HG03103 (cell line): ENCODE measurements at regions not wholly inside any gene's neighbourhood (a gene's known extent, or its start where the extent isn't known, plus 50 kb on each side); places are given as distances from the start of the nearest gene placed in this dataset.
A peak's percentile ranks its signal among the peaks of the same experiment; 100 is the strongest.

Experiments
- ATAC-seq: cut with Tn5 transposase; IDR thresholded peaks from one replicate; pipeline ENCODE4 v1.9.1; 2021; ENCODE audit warnings: low read depth; ENCODE audit not compliant: unreplicated experiment

DNA sequence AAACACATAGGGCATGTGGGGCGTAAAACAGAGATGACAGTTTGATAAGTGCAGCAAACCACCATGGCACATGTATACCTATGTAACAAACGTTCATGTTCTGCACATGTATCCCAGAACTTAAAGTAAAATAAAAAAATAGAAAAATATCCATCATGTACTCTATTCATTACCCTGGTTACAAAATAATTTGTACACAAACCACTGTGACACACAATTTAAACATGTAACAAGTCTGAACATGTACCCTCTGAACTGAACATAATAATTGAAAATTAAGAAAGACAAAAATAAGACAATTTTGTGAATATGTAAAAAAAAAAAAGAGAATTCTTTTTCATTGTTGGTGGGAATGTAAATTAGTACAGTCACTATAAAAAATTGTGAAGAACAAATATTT lies 379.2 kb downstream of the KDM5D start:
- no peak for ATAC-seq

DNA sequence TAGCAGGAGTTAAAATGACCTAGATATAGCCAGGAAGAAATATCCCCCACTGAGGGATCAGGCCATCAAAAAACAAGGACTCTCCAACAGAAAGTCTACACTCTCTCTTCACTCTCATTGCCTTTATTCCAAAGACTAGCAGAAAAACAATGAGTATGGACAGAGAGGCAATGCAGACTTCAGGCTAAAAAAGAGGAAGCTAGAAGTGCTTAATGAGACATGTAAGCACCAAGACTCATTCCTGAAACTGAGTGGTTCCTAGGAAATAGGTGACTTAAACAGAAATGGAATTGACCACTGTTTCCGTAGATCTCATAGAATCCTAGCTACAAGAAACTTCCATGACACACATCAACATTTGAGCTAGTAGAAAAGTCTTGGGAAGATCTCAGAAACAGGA lies 387.3 kb downstream of the KDM5D start:
- peak; percentile 57 for ATAC-seq

DNA sequence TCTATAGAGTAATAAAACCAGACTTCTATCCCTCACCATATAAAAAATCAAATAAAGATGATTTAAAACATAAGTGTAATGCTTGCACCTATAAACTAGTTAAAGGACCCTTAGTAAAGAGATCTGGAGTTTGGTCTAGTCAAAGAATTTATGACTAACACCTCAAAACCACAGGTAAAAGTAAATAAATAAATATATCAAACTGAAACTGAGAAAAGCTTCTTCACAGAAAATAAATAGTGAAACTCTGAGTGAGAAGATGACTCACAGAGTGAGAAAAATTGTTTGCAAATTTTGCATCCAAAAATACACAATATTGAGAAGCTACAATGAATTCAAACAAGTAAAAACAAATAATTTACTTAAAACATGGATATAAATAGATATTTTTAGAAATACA lies 387.8 kb downstream of the KDM5D start:
- peak; percentile 62 for ATAC-seq

DNA sequence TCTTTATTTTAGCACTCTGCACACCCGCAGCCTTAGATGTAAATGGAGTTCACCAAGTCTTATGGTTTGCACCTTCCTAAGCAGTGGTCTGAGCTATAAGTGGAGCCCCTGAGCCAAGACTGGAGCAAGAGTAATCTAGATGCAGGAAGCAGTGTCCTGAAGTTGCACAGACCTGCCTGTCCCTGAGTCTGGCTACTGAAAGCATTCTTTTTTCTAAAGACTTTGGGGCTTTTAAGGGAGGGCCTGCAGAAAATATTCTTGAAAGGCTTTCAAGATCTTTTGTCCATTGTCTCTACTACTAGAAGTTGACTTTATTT lies 389.7 kb downstream of the KDM5D start:
- ATAC-seq: no peak

- no peak for ATAC-seq
These were observed 390.3 kb downstream of the KDM5D start for GRCh38 chrY:19354061-19354856.

- ATAC-seq: no peak
These were observed 392.9 kb downstream of the KDM5D start for GRCh38 chrY:19351616-19352015.

DNA sequence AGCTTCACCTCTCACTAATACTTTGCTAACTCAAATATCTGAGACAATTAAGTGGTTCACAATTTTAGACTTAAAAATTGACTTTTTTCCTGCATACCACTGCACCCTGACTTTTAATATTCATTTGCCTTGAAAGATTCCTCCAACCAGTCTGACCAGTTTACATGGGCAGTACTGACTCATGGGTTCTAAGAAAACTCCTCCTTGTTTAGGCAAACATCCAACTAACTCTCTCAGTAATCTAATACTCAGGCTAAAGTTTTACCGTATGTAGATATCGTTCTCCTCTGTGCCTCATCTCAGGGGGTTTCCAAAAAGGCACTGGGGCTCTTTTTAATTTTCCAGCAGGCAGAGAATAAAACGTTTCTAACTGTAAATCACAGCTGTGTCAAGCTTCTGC lies 422.8 kb downstream of the KDM5D start:
- no peak for ATAC-seq

GRCh38 chrY:19319135-19319534 lies 425.4 kb downstream of the KDM5D start:
- ATAC-seq: no peak

GRCh38 chrY:19317271-19317987 lies 427.1 kb downstream of the KDM5D start:
- ATAC-seq: no peak

DNA sequence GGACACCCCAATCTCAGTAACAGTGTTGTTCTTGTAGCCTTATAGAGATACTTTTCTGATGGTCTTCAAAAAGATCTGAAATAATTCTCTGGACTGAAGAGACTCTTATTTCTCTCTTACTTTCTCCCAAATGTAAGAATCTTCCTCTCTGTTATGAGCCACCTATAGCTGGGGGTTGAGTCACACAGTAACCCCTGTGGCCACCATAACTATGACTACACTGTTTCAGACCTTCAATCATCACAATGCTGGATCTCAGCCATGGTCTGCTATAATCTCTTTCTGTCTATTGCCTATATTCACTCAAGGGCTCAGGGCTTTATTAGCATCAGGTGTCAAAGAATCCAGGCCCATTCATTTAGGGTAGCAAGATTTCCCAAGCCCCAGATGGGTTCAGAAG lies 436.9 kb downstream of the KDM5D start:
- ATAC-seq: no peak

DNA sequence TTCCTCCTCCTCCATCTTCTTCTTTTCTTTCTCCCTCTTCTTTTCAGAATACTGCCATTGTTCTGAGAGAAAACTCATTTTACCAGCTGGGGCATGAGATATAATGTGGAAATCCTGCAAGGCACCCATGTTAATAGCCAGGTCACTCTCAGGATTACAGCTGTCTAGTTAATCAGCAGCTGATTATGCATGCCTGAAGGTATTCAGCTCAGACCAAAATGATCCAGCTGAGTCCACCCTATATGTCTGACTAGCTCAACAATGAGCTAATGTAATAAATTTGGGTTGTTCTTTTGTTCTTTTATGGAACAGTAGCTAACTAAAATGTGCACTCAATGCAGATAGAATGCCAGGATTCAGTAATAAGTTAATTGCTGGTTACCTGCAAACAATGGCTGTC lies 441.4 kb downstream of the KDM5D start:
- no peak for ATAC-seq

GRCh38 chrY:19290925-19291324 lies 453.6 kb downstream of the KDM5D start:
- no peak for ATAC-seq

- ATAC-seq: no peak
These were observed 470.4 kb downstream of the KDM5D start for GRCh38 chrY:19274076-19274475.

DNA sequence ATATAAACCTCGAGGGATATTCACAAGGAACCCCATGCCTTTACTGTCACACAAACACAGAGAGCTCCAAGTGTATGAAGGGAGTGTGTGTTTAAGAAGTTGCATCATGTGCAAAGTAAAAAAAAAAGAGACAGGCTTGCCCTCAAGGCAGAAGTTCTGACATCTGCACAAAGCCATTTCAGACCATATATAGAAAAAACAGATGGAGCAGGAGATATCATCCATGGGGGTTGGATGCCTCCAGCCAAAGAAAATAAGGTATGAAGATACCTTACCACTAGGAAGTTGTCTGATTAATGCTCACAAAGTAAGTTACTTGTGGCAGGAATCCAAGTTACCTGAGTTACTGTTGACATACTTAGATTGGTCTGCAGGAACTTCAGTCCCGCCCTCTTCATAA lies 476.2 kb downstream of the KDM5D start:
- no peak for ATAC-seq

DNA sequence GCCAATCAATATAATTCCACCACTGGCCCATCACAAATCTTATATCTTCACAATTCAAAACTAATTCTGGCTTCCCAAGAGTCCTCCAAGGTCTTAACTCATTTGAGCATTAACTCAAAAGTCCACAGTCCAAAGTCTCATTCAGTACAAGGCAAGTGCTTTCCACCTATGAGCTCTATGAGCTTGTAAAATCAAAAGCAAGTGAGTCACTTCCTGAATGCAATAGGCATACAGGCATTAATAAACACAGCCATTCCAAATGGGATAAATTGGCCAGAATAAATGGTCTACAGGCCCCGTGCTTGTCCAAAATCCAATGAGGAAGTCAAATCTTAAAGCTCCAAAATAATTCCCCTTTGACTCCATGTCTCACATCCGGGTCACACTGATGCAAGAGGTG lies 479.1 kb downstream of the KDM5D start:
- ATAC-seq: no peak

- ATAC-seq: no peak
These were observed 482.2 kb downstream of the KDM5D start for GRCh38 chrY:19262310-19262709.

DNA sequence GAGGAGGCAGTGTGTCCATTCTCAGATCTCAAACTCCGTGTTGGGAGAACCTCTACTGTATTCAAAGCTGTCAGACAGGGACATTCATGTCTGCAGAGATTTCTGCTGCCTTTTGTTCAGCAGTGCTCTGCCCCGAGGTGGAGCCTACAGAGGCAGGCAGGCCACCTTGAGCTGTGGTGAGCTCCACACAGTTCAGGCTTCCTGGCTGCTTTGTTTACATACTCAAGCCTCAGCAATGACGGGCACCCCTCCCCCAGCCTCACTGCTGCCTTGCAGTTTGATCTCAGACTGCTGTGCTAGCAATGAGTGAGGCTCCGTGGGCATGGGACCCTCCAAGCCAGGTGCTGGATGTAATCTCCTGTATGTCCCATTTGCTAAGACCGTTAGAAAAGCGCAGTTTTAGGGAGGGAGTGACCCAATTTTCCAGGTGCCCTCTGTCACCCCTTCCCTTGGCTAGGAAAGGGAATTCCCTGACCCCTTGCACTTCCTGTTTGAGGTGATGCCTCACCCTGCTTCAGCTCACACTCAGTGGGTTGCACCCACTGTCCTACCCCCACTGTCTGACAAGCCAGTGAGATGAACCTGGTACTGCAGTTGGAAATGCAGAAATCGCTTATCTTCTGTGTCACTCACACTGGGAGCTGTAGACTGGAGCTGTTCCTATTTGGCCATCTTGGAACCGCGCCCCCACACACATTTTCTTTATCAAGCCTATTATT lies 458.9 kb upstream of the HSFY2 start:
- ATAC-seq: no peak

DNA sequence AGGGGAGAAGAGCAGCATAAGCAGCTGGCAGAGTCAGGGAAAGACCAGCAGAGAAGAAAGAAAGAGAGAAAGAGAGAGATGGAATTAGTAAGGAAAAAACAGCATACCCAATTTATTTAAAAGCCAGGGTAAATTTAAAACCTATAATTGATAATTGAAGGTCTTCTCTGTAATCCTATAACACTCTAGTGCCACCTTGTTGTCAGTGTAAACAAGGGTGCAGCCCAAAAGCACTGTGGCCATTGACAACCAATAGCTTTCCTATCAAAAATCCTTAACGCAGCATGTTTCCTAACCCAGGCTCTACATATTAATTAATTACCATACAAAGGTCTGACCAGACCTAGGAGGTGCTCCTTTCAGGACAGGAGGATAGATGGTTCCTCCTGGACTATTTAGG lies 447.2 kb upstream of the HSFY2 start:
- no peak for ATAC-seq

GRCh38 chrY:19208915-19209314 lies 435.4 kb upstream of the HSFY2 start:
- no peak for ATAC-seq

DNA sequence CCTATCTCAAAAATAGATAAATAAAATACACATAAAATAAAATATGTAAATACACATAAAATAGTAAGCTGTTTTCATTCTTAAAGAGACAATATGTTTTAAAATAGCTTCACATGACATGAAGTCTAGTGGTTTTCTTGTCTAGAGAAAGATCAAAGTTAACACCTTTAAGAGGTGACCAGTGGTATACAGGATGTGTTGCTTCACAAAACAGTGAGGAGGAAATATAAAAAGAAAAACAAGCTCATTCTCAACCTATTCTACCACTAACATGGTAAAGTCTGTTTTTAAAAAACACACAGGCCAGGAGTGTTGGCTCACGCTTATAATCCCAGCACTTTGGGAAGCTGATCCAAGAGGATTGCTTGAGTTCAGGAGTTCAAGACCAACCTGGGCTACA lies 433.5 kb upstream of the HSFY2 start:
- no peak for ATAC-seq

DNA sequence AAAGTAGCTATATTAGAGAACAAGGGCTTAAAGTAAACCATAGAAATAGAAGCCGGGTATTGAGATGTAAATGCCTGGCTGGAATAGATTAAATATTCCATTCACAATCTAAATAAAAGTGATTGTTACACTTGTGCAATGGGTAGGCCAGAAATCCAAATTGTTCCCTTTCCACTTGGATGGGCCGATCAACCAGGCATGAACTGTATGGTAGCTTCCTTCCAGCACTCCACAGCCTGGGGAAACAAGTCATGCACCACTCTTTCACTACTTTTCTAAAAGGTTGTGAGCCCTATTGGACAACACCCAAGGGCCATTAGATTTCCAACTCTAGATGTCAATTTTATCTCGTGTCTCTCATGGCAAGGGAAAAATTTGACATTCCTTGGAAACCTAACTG lies 407.3 kb upstream of the HSFY2 start:
- no peak for ATAC-seq

DNA sequence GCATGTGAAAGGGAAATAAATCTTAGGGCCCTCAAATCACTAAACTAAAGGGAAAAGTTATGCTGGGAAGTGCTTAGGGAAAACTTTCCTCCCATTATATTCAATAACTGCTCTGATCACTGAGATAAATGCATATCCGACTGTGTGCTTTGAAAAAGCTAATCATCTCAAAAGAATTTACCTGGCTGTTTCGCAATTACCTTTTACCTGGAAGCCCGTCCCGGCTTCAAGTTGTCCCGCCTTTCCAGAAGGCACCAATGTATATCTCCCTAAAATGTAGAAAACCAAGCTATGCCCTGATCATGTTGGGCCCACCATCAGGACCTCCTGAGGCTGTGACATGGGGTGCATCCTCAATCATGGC lies 394.6 kb upstream of the HSFY2 start:
- ATAC-seq: no peak
